Pancreas (tissue), 10 donors: ENCODE measurements at regions not wholly inside any gene's neighbourhood (a gene's known extent, or its start where the extent isn't known, plus 50 kb on each side); places are given as distances from the start of the nearest gene placed in this dataset.

Experiments used
- ATAC-seq, 4 donors: fragments of 200-7000 bp; cut with Tn5 transposase; one replicate each; pipeline versions ENCODE4 v1.8.0 to v1.9.1; 2020; ENCODE audit warnings: mild to moderate bottlenecking in 4 of 4, moderate library complexity in 4 of 4
- DNase-seq, 6 donors: peaks; one replicate each; pipeline ENCODE4 v3.0.0-alpha.2; 2020
- FAIRE-seq: peaks from 2 replicates; lab custom pipeline; 2012; peaks lifted over from hg19 to GRCh38; lab: Jason Lieb, UNC
- H3K27ac ChIP-seq, 4 donors: fragments of 200-600 bp; sonication (generic); 1 replicate in 3 of 4; 2 replicates in 1 of 4; pipeline versions ENCODE4 v1.5.0 to v1.8.0; 2020
- H3K27me3 ChIP-seq, 4 donors: fragments of 200-600 bp; one replicate each; pipeline ENCODE4 v1.8.0; 2021
- H3K36me3 ChIP-seq, 3 donors: fragments of 200-600 bp; sonication (generic) in 1 of 3; one replicate each; pipeline versions ENCODE4 v1.5.0 to v1.8.0; 2020 to 2021
- H3K4me1 ChIP-seq, 3 donors: fragments of 200-600 bp; one replicate each; pipeline ENCODE4 v1.8.0; 2021
- H3K4me3 ChIP-seq, 4 donors: fragments of 200-600 bp; sonication (generic) in 2 of 4; one replicate each; pipeline versions ENCODE4 v1.5.0 to v1.8.0; 2020 to 2021
- H3K9me3 ChIP-seq, 4 donors: fragments of 200-600 bp; one replicate each; pipeline ENCODE4 v1.8.0; 2021
- WGBS, 2 donors: extraction: QIAGEN DNeasy Blood & Tissue Kit; methylation state at CpG; one replicate each; pipeline ENCODE4 v1.1.7; 2013; 5-methylcytosine and 5-hydroxymethylcytosine counted together
- intact Hi-C, 3 donors: fragments of 100-400 bp; cut with DNase I; formaldehyde crosslinking; loops; one replicate each; pipeline versions ENCODE4 v1.11.1 to v1.14.2; 2022
- TF ChIP-seq, protein P1 (sequence below), 4 donors: fragments of 200-600 bp; sonication (generic) in 3 of 4; IDR thresholded peaks; one replicate each; pipeline versions ENCODE4 v1.5.0 to v1.8.0; 2021; ENCODE audit warnings: antibody characterized with exemption in 4 of 4
- donor health status: healthy with polysubstance abuse.
- donor health status: DM: no; HTN: no; CAD: no; lungs with moderate emphysema.
- donor health status: DM: no; HTN: no; CAD: no.
- donor health status: control.
- donor health status: control.
- donor health status: Bipolar disorder and iron deficiency.
- donor health status: DM: yes; HTN: yes; CAD: no.
- donor health status: DM: no; HTN: no; CAD: no.
- donor health status: DM: no; HTN: no; CAD: no.
- donor health status: DM: yes; HTN: yes; CAD: no.

DNA sequence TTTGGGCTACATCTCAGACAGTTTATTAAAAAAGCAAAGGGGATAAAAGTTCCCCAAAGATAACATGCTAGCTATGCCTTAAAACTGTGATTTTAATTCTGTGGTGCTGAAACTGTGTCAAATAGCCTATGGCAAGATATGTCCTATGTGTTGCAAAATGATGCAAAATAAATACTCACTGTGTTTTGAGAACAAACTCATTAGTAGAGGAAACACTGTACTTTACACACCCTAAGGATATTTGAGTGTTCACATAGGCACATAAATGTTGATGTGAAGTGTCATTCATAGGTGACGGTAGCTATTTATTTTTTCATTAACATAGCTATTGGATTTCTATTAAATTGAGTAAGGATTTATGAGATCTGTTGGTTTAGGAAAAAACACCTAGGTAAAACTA lies 351.9 kb downstream of the FAT4 start:
- FAIRE-seq (no peak), ATAC-seq (no peak), DNase-seq (no peak)
- H3K4me3 ChIP-seq: no peak overlapping the region
- no peaks in the 10 kb centered on the region for H3K9me3 ChIP-seq
- no peaks in the 10 kb centered on the region for H3K36me3 ChIP-seq
- no peaks in the 10 kb centered on the region for H3K27me3 ChIP-seq
- WGBS, 2 donors: 64 to 70% methylated on average over 1 of the region's 1 CpG
- TF ChIP-seq, protein P1, sequence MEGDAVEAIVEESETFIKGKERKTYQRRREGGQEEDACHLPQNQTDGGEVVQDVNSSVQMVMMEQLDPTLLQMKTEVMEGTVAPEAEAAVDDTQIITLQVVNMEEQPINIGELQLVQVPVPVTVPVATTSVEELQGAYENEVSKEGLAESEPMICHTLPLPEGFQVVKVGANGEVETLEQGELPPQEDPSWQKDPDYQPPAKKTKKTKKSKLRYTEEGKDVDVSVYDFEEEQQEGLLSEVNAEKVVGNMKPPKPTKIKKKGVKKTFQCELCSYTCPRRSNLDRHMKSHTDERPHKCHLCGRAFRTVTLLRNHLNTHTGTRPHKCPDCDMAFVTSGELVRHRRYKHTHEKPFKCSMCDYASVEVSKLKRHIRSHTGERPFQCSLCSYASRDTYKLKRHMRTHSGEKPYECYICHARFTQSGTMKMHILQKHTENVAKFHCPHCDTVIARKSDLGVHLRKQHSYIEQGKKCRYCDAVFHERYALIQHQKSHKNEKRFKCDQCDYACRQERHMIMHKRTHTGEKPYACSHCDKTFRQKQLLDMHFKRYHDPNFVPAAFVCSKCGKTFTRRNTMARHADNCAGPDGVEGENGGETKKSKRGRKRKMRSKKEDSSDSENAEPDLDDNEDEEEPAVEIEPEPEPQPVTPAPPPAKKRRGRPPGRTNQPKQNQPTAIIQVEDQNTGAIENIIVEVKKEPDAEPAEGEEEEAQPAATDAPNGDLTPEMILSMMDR (IDR thresholded peaks at IDR 0.05): no peak
- intact Hi-C loops: no loop called here
- no peak overlapping the region for H3K27ac ChIP-seq
- no peaks in the 10 kb centered on the region for H3K4me1 ChIP-seq

DNA sequence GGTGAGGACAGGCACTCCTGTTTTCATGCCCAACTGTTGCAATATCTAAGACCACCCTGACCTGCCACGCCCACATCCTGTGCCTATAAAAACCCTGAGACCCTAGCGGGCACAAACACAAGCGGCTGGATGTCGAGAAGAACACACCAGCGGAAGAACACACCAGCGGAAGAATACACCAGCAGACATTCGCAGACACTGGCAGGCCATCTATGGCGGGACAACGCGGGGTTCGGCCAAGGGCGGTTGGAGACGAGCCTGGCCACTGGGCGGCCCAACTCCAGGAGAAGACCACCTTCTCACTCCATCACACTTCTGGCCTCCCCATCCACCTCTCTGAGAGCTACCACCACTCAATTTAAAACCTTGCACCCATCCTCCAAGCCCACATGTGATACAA lies 361.4 kb downstream of the FAT4 start:
- Histone ChIP-seq H3K27ac (no peak overlapping the region), H3K4me3 (no peak overlapping the region), H3K9me3 (no peaks in the 10 kb centered on the region), H3K27me3 (no peaks in the 10 kb centered on the region), H3K36me3 (no peaks in the 10 kb centered on the region), H3K4me1 (peaks cover 0 to 2% (median 0%) of the 10 kb centered on the region in 3 donors)
- no peak for FAIRE-seq
- no peak for ATAC-seq
- TF ChIP-seq, protein P1 (IDR thresholded peaks at IDR 0.05): no peak
- no peak for DNase-seq
- WGBS, 2 donors: 89 to 94% methylated on average over 14 of the region's 14 CpGs
- intact Hi-C loops: no loop called here

DNA sequence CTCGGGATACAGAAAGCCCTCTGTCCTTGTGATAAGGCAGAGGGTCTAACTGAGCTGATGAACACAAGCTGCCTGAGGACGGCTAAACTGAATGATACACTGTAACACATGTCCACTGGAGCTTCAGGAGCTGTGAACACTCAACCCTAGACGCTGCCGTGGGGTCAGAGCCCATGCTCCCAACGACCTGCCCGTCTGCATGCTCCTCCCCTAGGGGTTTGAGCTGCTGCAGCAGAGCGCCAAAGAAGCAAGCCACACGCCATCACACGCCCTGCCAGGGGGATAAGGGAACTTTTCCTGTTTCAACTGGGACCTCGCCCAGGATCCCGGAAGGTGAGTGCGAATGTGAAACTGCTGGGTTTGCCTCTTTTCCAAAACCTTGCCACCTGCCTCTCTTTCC lies 361.8 kb downstream of the FAT4 start:
- H3K4me1 ChIP-seq: peaks cover 0 to 6% (median 0%) of the 10 kb centered on the region in 3 donors
- no peak overlapping the region for H3K4me3 ChIP-seq
- ATAC-seq (no peak), DNase-seq (peak in 1 of 6 donors; percentile 38), FAIRE-seq (no peak)
- no peaks in the 10 kb centered on the region for H3K36me3 ChIP-seq
- 80 to 88% methylated on average over 12 of the region's 12 CpGs for WGBS, 2 donors
- H3K27me3 ChIP-seq: no peaks in the 10 kb centered on the region
- H3K9me3 ChIP-seq: no peaks in the 10 kb centered on the region
- intact Hi-C loops: no loop called here
- TF ChIP-seq, protein P1 (IDR thresholded peaks at IDR 0.05): no peak
- no peak overlapping the region for H3K27ac ChIP-seq

DNA sequence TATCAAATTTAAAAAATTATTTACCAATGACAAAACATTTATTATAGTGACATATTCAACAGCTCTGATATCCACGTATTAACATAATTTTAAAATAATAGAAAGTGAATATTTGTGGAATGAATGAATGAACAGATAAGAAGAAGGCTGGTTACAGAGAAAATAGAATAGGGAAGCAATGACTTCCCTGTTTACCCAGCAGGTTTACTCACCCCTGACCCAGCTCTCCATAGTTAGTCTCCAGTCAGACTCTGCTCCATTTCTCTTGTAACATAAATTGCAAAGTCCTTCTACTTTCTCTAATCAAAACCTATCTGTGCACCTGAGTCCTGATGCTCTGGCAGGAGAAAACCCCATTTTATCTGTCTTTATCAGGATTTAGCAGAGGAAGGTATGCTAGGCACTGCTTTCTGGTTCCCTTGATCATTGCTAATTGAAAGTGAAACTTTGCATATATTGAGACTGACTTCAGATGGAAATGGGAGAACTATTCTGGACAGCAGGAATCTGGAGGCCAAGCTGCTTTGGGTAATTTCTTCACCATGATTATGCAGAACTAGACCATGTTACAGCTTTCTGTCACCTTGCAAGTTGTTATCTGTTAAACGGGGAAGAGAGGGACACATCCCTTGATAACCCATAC lies 363.0 kb downstream of the FAT4 start:
- TF ChIP-seq, protein P1 (IDR thresholded peaks at IDR 0.05): no peak
- FAIRE-seq: no peak

DNA sequence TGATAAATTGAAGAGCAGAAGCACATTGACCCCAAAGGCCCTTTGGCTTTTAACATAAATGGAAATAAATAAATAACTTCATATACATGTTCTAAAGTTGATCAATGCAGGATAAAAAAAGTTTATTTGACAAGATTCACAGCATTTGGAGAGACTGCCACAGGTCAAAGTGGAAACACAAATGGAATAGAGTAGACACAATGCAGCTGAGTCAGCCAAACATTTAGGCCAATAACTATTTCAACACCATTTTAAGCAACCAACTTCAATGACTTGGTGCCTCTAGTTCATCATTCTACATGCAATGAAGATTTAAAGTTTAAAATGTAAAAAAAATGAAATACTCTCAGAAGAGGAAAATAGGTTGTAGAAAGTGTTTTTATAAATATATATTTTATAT lies 365.2 kb downstream of the FAT4 start:
- intact Hi-C loops: no loop called here
- TF ChIP-seq, protein P1 (IDR thresholded peaks at IDR 0.05): no peak
- no peak for ATAC-seq

More for the DNA sequence above, 363.0 kb downstream of the FAT4 start:
- Histone ChIP-seq H3K27ac (no peak overlapping the region), H3K9me3 (no peaks in the 10 kb centered on the region), H3K4me3 (no peak overlapping the region), H3K4me1 (peaks cover 0 to 6% (median 0%) of the 10 kb centered on the region in 3 donors), H3K27me3 (no peaks in the 10 kb centered on the region), H3K36me3 (no peaks in the 10 kb centered on the region)
- WGBS, 2 donors: 53 to 54% methylated on average over 2 of the region's 2 CpGs
- DNase-seq: no peak
- no peak for ATAC-seq
- intact Hi-C loops: no loop called here

More for the DNA sequence above, 365.2 kb downstream of the FAT4 start:
- FAIRE-seq (no peak), DNase-seq (no peak)
- Histone ChIP-seq H3K27me3 (no peaks in the 10 kb centered on the region), H3K36me3 (no peaks in the 10 kb centered on the region), H3K9me3 (no peaks in the 10 kb centered on the region), H3K4me3 (no peak overlapping the region), H3K4me1 (peaks cover 0 to 6% (median 0%) of the 10 kb centered on the region in 3 donors), H3K27ac (no peak overlapping the region)
